ENCODE measurements at regions not wholly inside any gene's neighbourhood (a gene's known extent, or its start where the extent isn't known, plus 50 kb on each side); places are given as distances from the start of the nearest gene placed in this dataset.

GRCh38 chr2:176751314-176752227 is 461.0 kb upstream of the HNRNPA3 start:
- TF ChIP-seq EP300 (IDR thresholded peaks at IDR 0.05; ENCODE audit: borderline replicate concordance), result no peak
- TF ChIP-seq YY1 (IDR thresholded peaks at IDR 0.05; ENCODE audit: low read depth), result no peak
- no peak for TF ChIP-seq RAD21 (IDR thresholded peaks at IDR 0.05; ENCODE audit: low read depth)
- no peak for TF ChIP-seq REST (IDR thresholded peaks at IDR 0.05; ENCODE audit: low read depth)
- no peak for TF ChIP-seq ZBTB7A (IDR thresholded peaks at IDR 0.05; ENCODE audit: low read depth)
- no peak for TF ChIP-seq CREB1 (IDR thresholded peaks at IDR 0.05; ENCODE audit: low read depth)
- no peak for TF ChIP-seq MAX (IDR thresholded peaks at IDR 0.05)
- no peak for TF ChIP-seq NFIC (IDR thresholded peaks at IDR 0.05)

GRCh38 chr2:176752295-176752694 is 460.3 kb upstream of the HNRNPA3 start:
- TF ChIP-seq TAF1 (IDR thresholded peaks at IDR 0.05; ENCODE audit: low read depth), result no peak
- no peak for TF ChIP-seq YY1 (IDR thresholded peaks at IDR 0.05; ENCODE audit: low read depth)
- no peak for TF ChIP-seq MAX (IDR thresholded peaks at IDR 0.05)
- TF ChIP-seq EGR1 (IDR thresholded peaks at IDR 0.05), result no peak
- no peak for TF ChIP-seq FOXM1 (IDR thresholded peaks at IDR 0.05; ENCODE audit: borderline replicate concordance, low read depth)
- no peak for TF ChIP-seq REST (IDR thresholded peaks at IDR 0.05; ENCODE audit: low read depth)
- TF ChIP-seq ZBTB7A (IDR thresholded peaks at IDR 0.05; ENCODE audit: low read depth), result no peak
- TF ChIP-seq CREB1 (IDR thresholded peaks at IDR 0.05; ENCODE audit: low read depth), result no peak
- TF ChIP-seq RAD21 (IDR thresholded peaks at IDR 0.05; ENCODE audit: low read depth), result no peak
- TF ChIP-seq EP300 (IDR thresholded peaks at IDR 0.05; ENCODE audit: borderline replicate concordance), result no peak
- no peak for TF ChIP-seq CEBPB (IDR thresholded peaks at IDR 0.05)
- no peak for TF ChIP-seq TEAD4 (IDR thresholded peaks at IDR 0.05)
- TF ChIP-seq TCF12 (IDR thresholded peaks at IDR 0.05; ENCODE audit: low read depth), result no peak
- TF ChIP-seq NFIC (IDR thresholded peaks at IDR 0.05), result no peak
- TF ChIP-seq USF1 (IDR thresholded peaks at IDR 0.05), result no peak

GRCh38 chr2:176753205-176753604 is 459.4 kb upstream of the HNRNPA3 start:
- no peak for TF ChIP-seq TCF12 (IDR thresholded peaks at IDR 0.05; ENCODE audit: low read depth)

- TF ChIP-seq FOXM1 (IDR thresholded peaks at IDR 0.05; ENCODE audit: borderline replicate concordance, low read depth) (no peak), RAD21 (IDR thresholded peaks at IDR 0.05; ENCODE audit: low read depth) (no peak), TEAD4 (IDR thresholded peaks at IDR 0.05) (no peak), NFIC (IDR thresholded peaks at IDR 0.05) (no peak), REST (IDR thresholded peaks at IDR 0.05; ENCODE audit: low read depth) (no peak)
Measured at GRCh38 chr2:176753752-176754474, 458.7 kb upstream of the HNRNPA3 start.
